SK-N-SH (cell line): ENCODE measurements at regions not wholly inside any gene's neighbourhood (a gene's known extent, or its start where the extent isn't known, plus 50 kb on each side); places are given as distances from the start of the nearest gene placed in this dataset.

Experiments used
- CTCF ChIA-PET: fragments of 300-600, 350-600 bp; formaldehyde crosslinking; extraction: SDS; loops from one replicate; lab custom pipeline; 2021; lab: Yijun Ruan, JAX
- POLR2A ChIA-PET: fragments of 350-600 bp; sonication (Branson Sonifier 250); formaldehyde crosslinking; extraction: SDS; loops from one replicate; lab custom pipeline; 2020; ENCODE audit warnings: antibody characterized with exemption, inconsistent platforms; lab: Yijun Ruan, JAX
- DNase-seq: peaks from one replicate; pipeline ENCODE4 v3.0.0; 2012
- H2AFZ ChIP-seq: fragments of 200-600 bp; sonication (generic); 2 replicates; pipeline ENCODE4 v1.8.1; 2016; ENCODE audit warnings: antibody characterized with exemption, mild to moderate bottlenecking, low read depth
- H3F3A ChIP-seq: fragments of 200-600 bp; sonication (generic); replicated peaks from 2 replicates; pipeline ENCODE3; 2016; ENCODE audit warnings: antibody characterized with exemption, mild to moderate bottlenecking; ENCODE audit not compliant: insufficient read depth
- H3K27ac ChIP-seq, 2 experiments: fragments of 200-500 bp in 1 of 2; fragments of 200-600 bp in 1 of 2; sonication (Bioruptor generic) in 1 of 2; sonication (generic), shearing (Covaris generic) in 1 of 2; 2 replicates each; pipeline versions ENCODE4 v1.5.1 to v1.6.1; 2014 to 2016; ENCODE audit warnings: low read depth in 2 of 2, inconsistent platforms in 1 of 2, low read length in 1 of 2, mild to moderate bottlenecking in 1 of 2, mixed read lengths in 1 of 2
- H3K27me3 ChIP-seq: fragments of 200-600 bp; sonication (generic), shearing (Covaris generic); 2 replicates; pipeline ENCODE4 v1.6.1; 2016; ENCODE audit warnings: mixed run types; ENCODE audit not compliant: insufficient read depth
- H3K36me3 ChIP-seq, 2 experiments: fragments of 200-500 bp in 1 of 2; fragments of 200-600 bp in 1 of 2; sonication (Bioruptor generic) in 1 of 2; sonication (generic) in 1 of 2; replicated peaks in 1 of 2; 2 replicates each; pipeline versions ENCODE3 to v1.5.1; 2014 to 2016; ENCODE audit warnings: low read length in 1 of 2, mild to moderate bottlenecking in 1 of 2; ENCODE audit not compliant: insufficient read depth in 2 of 2, control insufficient read depth in 1 of 2
- H3K4me1 ChIP-seq, 2 experiments: fragments of 200-500 bp in 1 of 2; fragments of 200-600 bp in 1 of 2; sonication (Bioruptor generic) in 1 of 2; sonication (generic), shearing (Covaris generic) in 1 of 2; 2 replicates each; pipeline versions ENCODE4 v1.5.1 to v1.6.1; 2014 to 2016; ENCODE audit warnings: low read depth in 1 of 2, low read length in 1 of 2, mixed run types in 1 of 2; ENCODE audit not compliant: insufficient read depth in 2 of 2, control insufficient read depth in 1 of 2
- H3K4me2 ChIP-seq: fragments of 200-600 bp; sonication (generic), shearing (Covaris generic); 2 replicates; pipeline ENCODE4 v1.6.1; 2017; ENCODE audit warnings: mixed run types
- H3K4me3 ChIP-seq, 2 experiments: fragments of 200-500 bp in 1 of 2; fragments of 200-600 bp in 1 of 2; sonication (Bioruptor generic) in 1 of 2; sonication (generic), shearing (Covaris generic) in 1 of 2; 2 replicates each; pipeline versions ENCODE4 v1.5.1 to v1.8.1; 2014 to 2016; ENCODE audit warnings: low read depth in 2 of 2, inconsistent platforms in 1 of 2, low read length in 1 of 2, mild to moderate bottlenecking in 1 of 2, mixed read lengths in 1 of 2, moderate library complexity in 1 of 2
- H3K79me2 ChIP-seq: fragments of 200-600 bp; sonication (generic); 2 replicates; pipeline ENCODE4 v1.8.1; 2017; ENCODE audit warnings: mild to moderate bottlenecking; ENCODE audit not compliant: insufficient read depth
- H3K9ac ChIP-seq: fragments of 200-600 bp; sonication (generic); 2 replicates; pipeline ENCODE4 v1.6.1; 2017; ENCODE audit warnings: mixed run types
- H3K9me2 ChIP-seq: fragments of 200-600 bp; sonication (generic); 2 replicates; pipeline ENCODE4 v1.6.1; 2017; ENCODE audit warnings: mixed run types
- H3K9me3 ChIP-seq: fragments of 200-600 bp; sonication (generic); 2 replicates; pipeline ENCODE4 v1.6.1; 2017; ENCODE audit warnings: mixed run types, mild to moderate bottlenecking, moderate library complexity
- H4K20me1 ChIP-seq: fragments of 200-600 bp; sonication (generic); 2 replicates; pipeline ENCODE4 v1.6.1; 2017; ENCODE audit warnings: mild to moderate bottlenecking, mixed run types; ENCODE audit not compliant: insufficient read depth
- EZH2phosphoT487 ChIP-seq: fragments of 200-600 bp; sonication (generic); IDR thresholded peaks from 2 replicates; pipeline ENCODE4 v1.6.1; 2017; ENCODE audit warnings: low read depth, mixed run types, mild to moderate bottlenecking, antibody characterized with exemption, moderate library complexity, borderline replicate concordance
- FOSL2 ChIP-seq: IDR thresholded peaks from 2 replicates; pipeline ENCODE4 v1.4.0; 2012; ENCODE audit warnings: low read depth, mild to moderate bottlenecking, moderate library complexity, borderline replicate concordance
- GABPA ChIP-seq: IDR thresholded peaks from 2 replicates; pipeline ENCODE4 v1.4.0; 2012; ENCODE audit warnings: low read depth, mild to moderate bottlenecking
- GATA2 ChIP-seq: sonication (generic); formaldehyde crosslinking; IDR thresholded peaks from 2 replicates; pipeline ENCODE4 v1.5.0; 2020; ENCODE audit warnings: mild to moderate bottlenecking, missing genetic modification reagents
- JUND ChIP-seq: IDR thresholded peaks from 2 replicates; pipeline ENCODE4 v1.4.0; 2012
- MXI1 ChIP-seq: IDR thresholded peaks from 2 replicates; pipeline ENCODE4 v1.6.1; 2012; ENCODE audit warnings: mild to moderate bottlenecking, low read depth, low read length, improper control_type of control experiment
- RAD21 ChIP-seq: IDR thresholded peaks from 2 replicates; pipeline ENCODE4 v1.6.1; 2012; ENCODE audit warnings: mild to moderate bottlenecking, low read length
- REST ChIP-seq: IDR thresholded peaks from 2 replicates; pipeline ENCODE4 v1.6.1; 2012; ENCODE audit warnings: mild to moderate bottlenecking, low read depth, low read length, moderate library complexity
- SMC3 ChIP-seq: IDR thresholded peaks from 2 replicates; pipeline ENCODE4 v1.6.1; 2012; ENCODE audit warnings: low read depth, low read length, improper control_type of control experiment
- TCF12 ChIP-seq: IDR thresholded peaks from 2 replicates; pipeline ENCODE4 v1.4.0; 2012
- USF2 ChIP-seq: fragments of 150-350 bp; IDR thresholded peaks from 2 replicates; pipeline ENCODE4 v1.6.1; 2017; ENCODE audit warnings: antibody characterized with exemption, low read length, low read depth, borderline replicate concordance
- WGBS: methylation state at CpG from one replicate; pipeline ENCODE4 v1.1.6; 2017; ENCODE audit warnings: low lambda C conversion rate; 5-methylcytosine and 5-hydroxymethylcytosine counted together
- TF ChIP-seq, protein P1 (sequence below): IDR thresholded peaks from 2 replicates; pipeline ENCODE4 v1.4.0; 2012; ENCODE audit warnings: low read depth

- no peaks in the 10 kb centered on the region for H3K9me2 ChIP-seq
- no peaks in the 10 kb centered on the region for H3K27me3 ChIP-seq
- CTCF ChIA-PET, result interaction anchor here (2.5 kb wide), 1 partner anchor 15 kb away, joined by 9 read pairs; no protein-coding TSS in a partner anchor
- POLR2A ChIA-PET, result no interaction called here
- TF ChIP-seq GATA2 (0 out of 2 replicates have a peak, but pooled peaks have one; percentile 33), FOSL2 (no peak), JUND (no peak)
- H3K9ac ChIP-seq, result no peak overlapping the region
- no peak overlapping the region for H3K4me2 ChIP-seq
- no peaks in the 10 kb centered on the region for H3K79me2 ChIP-seq
- H3K36me3 ChIP-seq, result no peaks in the 10 kb centered on the region
- 17% methylated on average over 4 of the region's 4 CpGs for WGBS
- peaks cover 0 to 3% of the 10 kb centered on the region in 2 experiments; a peak in 1 of 4 replicates for H3K4me1 ChIP-seq
- no peak overlapping the region for H2AFZ ChIP-seq
- no peaks in the 10 kb centered on the region for H3K9me3 ChIP-seq
- H3F3A ChIP-seq, result no peaks in the 10 kb centered on the region
- no peaks in the 10 kb centered on the region for H4K20me1 ChIP-seq
- no peak overlapping the region for H3K27ac ChIP-seq
- no peak overlapping the region for H3K4me3 ChIP-seq
- peak; percentile 16 for DNase-seq
Measured at GRCh38 chr3:18544146-18544545, 119.0 kb upstream of the SATB1 start.

DNA sequence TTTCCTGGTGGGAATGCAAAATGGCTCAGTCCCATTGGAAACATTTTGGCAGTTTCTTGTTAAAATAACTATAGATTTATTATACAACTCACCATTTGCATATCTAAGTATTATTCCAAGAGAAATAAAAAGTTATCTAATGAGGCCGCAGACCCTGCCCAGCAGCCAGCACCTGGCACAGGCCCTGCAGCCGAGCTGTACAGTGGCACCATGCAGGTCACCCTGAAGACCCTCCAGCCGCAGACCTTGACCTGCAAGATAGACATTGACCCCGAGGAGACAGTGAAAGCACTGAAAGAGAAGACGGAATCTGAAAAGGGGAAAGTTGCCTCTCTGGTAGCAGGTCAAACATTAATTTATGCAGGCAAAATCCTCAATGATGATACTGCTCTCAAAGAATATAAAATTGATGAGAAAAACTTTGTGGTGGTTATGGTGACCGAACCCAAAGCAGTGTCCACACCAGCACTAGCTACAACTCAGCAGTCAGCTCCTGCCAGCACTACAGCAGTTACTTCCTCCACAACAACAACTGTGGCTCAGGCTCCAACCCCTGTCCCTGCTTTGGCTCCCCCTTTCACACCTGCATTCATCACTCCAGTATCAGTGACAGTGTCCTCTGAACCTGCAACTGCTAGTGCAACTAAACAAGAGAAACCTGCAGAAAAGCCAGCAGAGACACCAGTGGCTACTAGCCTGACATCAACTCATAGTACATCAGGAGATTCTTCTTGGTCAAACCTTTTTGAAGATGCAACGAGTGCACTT is 113.5 kb upstream of the SATB1 start:
- ChIA-PET CTCF (no interaction called here), POLR2A (no interaction called here)
- Histone ChIP-seq H3K4me3 (no peak overlapping the region), H3K9ac (no peak overlapping the region), H3K36me3 (no peaks in the 10 kb centered on the region), H3K79me2 (no peaks in the 10 kb centered on the region), H3K27ac (no peak overlapping the region)
- WGBS, result 41% methylated on average over 7 of the region's 7 CpGs
- TF ChIP-seq MXI1, result no peak
- no peak for TF ChIP-seq GABPA
- TF ChIP-seq, protein P1, sequence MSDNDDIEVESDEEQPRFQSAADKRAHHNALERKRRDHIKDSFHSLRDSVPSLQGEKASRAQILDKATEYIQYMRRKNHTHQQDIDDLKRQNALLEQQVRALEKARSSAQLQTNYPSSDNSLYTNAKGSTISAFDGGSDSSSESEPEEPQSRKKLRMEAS, result no peak
- TF ChIP-seq TCF12, result no peak
- TF ChIP-seq EZH2phosphoT487, result no peak
- TF ChIP-seq SMC3, result no peak
- no peak for TF ChIP-seq USF2
- TF ChIP-seq FOSL2, result no peak
- TF ChIP-seq RAD21, result no peak
- TF ChIP-seq REST, result no peak
- TF ChIP-seq, all 33 proteins: peak for 0
- Histone ChIP-seq H3K27me3 (no peaks in the 10 kb centered on the region), H3K9me3 (no peaks in the 10 kb centered on the region), H3K4me1 (no peaks in the 10 kb centered on the region), H3K9me2 (no peaks in the 10 kb centered on the region), H2AFZ (no peak overlapping the region), H4K20me1 (no peaks in the 10 kb centered on the region), H3F3A (no peaks in the 10 kb centered on the region), H3K4me2 (no peak overlapping the region)
- no peak for DNase-seq
